AG09309 (cell line): ENCODE measurements at regions not wholly inside any gene's neighbourhood (a gene's known extent, or its start where the extent isn't known, plus 50 kb on each side); places are given as distances from the start of the nearest gene placed in this dataset.

Experiments
- DNase-seq: peaks from one replicate; pipeline ENCODE4 v3.0.0-alpha.2; 2010; ENCODE audit warnings: low read depth
- H3K4me3 ChIP-seq: 2 replicates; pipeline ENCODE4 v1.5.1; 2011; ENCODE audit warnings: mild to moderate bottlenecking, low read depth, low read length, moderate library complexity; ENCODE audit not compliant: control insufficient read depth
- CTCF ChIP-seq: IDR thresholded peaks from 2 replicates; pipeline ENCODE4 v1.5.1; 2011; ENCODE audit warnings: mild to moderate bottlenecking, low read depth, low read length, inconsistent platforms; ENCODE audit not compliant: insufficient read depth, control insufficient read depth; ENCODE audit errors: missing control alignments

GRCh38 chr6:81864124-81864523 lies 111.6 kb upstream of the TENT5A start:
- DNase-seq: no peak
- TF ChIP-seq CTCF: no peak
- H3K4me3 ChIP-seq: no peak overlapping the region

GRCh38 chr6:81863123-81863522 lies 110.6 kb upstream of the TENT5A start:
- DNase-seq: no peak
- no peak for TF ChIP-seq CTCF
- H3K4me3 ChIP-seq: no peak overlapping the region

GRCh38 chr6:81861281-81861680 lies 108.8 kb upstream of the TENT5A start:
- DNase-seq: no peak
- TF ChIP-seq CTCF: no peak
- no peak overlapping the region for H3K4me3 ChIP-seq

GRCh38 chr6:81859884-81860283 lies 107.4 kb upstream of the TENT5A start:
- TF ChIP-seq CTCF: no peak
- DNase-seq: no peak
- H3K4me3 ChIP-seq: no peak overlapping the region

- H3K4me3 ChIP-seq: no peak overlapping the region
- no peak for DNase-seq
- no peak for TF ChIP-seq CTCF
These were observed 105.3 kb upstream of the TENT5A start for GRCh38 chr6:81857812-81858211.

GRCh38 chr6:81856872-81857271 lies 104.4 kb upstream of the TENT5A start:
- TF ChIP-seq CTCF: no peak
- DNase-seq: no peak
- no peak overlapping the region for H3K4me3 ChIP-seq

GRCh38 chr6:81854474-81854873 lies 102.0 kb upstream of the TENT5A start:
- H3K4me3 ChIP-seq: no peak overlapping the region
- no peak for TF ChIP-seq CTCF
- no peak for DNase-seq
